Prostate gland (tissue), 2 donors: ENCODE measurements at regions not wholly inside any gene's neighbourhood (a gene's known extent, or its start where the extent isn't known, plus 50 kb on each side); places are given as distances from the start of the nearest gene placed in this dataset.

Experiments used
- DNase-seq: peaks from one replicate; pipeline ENCODE4 v3.0.0-alpha.2; 2019; ENCODE audit warnings: low spot score
- H3K27ac ChIP-seq, 2 donors: fragments of 200-600 bp; sonication (generic); 2 replicates each; pipeline ENCODE4 v1.5.1; 2017 to 2019
- H3K27me3 ChIP-seq: fragments of 200-600 bp; sonication (generic); replicated peaks from 2 replicates; pipeline ENCODE4 v1.5.1; 2019; ENCODE audit not compliant: insufficient read depth
- H3K36me3 ChIP-seq, 2 donors: fragments of 200-600 bp; sonication (generic); 1 replicate in 1 of 2; 2 replicates in 1 of 2; pipeline versions ENCODE4 v1.5.1 to v1.8.1; 2017 to 2019
- H3K4me1 ChIP-seq: fragments of 200-600 bp; sonication (generic); replicated peaks from 2 replicates; pipeline ENCODE4 v1.5.1; 2019
- H3K4me3 ChIP-seq, 2 donors: fragments of 200-600 bp; sonication (generic); 2 replicates each; pipeline ENCODE4 v1.5.1; 2017 to 2019
- H3K9me3 ChIP-seq: fragments of 200-600 bp; sonication (generic); 2 replicates; pipeline ENCODE4 v1.5.1; 2017
- POLR2A ChIP-seq: fragments of 450-650 bp; IDR thresholded peaks from one replicate; pipeline ENCODE4 v1.6.1; 2016; ENCODE audit warnings: antibody characterized with exemption, mild to moderate bottlenecking
- POLR2AphosphoS5 ChIP-seq: sonication (generic); formaldehyde crosslinking; IDR thresholded peaks from one replicate; pipeline ENCODE4 v1.6.1; 2017; ENCODE audit warnings: antibody characterized with exemption
- WGBS: methylation state at CpG from one replicate; pipeline ENCODE4 v1.1.5; 2018; 5-methylcytosine and 5-hydroxymethylcytosine counted together
- intact Hi-C: fragments of 100-400 bp; cut with DNase I; formaldehyde crosslinking; loops from one replicate; pipeline ENCODE4 v1.14.2; 2022
- TF ChIP-seq, protein P1 (sequence below), 4 experiments: fragments of 200-600 bp in 2 of 4; fragments of 450-650 bp in 2 of 4; sonication (generic) in 2 of 4; IDR thresholded peaks; 1 replicate in 3 of 4; 2 replicates in 1 of 4; pipeline ENCODE4 v1.5.1; 2016 to 2019; ENCODE audit warnings: antibody characterized with exemption in 4 of 4, mild to moderate bottlenecking in 2 of 4, moderate library complexity in 2 of 4

DNA sequence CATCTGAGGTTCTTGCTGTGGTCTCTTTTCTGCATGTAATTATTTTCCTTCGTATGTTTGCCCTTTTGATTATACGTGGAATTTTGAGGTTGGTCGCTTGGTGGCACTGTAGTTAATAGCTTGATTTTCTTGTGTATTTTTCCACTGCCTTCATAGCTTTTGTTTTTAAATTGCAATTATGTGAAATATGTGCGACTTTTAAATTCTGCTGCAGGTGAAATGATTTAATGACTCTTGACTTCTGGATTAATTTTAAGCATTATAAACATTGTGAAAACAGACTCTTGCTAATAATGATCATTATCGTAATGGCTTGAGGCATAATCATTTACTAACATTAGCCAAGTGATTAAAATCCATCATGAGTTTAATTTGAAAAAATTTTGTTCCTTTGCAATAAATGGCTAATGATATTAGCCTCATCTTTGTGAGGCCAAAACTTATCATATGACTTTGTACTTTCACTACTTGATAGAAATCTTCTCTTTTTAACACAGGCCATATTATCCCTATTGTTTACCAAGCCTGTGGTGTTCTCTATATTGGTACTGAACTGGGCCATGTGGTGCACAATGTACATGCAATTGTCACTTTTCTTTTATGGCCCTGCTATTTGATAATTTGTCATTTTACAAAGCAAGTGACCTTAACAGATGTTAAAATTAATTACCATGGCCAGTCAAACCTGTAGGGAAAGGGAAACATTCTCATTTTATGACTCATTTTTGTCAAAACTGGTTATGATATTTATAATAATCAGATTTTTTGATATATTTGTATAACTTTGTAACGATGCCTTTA, 62.8 kb upstream of the NEUROD1 start:
- 17% methylated on average over 6 of the region's 6 CpGs for WGBS

DNA sequence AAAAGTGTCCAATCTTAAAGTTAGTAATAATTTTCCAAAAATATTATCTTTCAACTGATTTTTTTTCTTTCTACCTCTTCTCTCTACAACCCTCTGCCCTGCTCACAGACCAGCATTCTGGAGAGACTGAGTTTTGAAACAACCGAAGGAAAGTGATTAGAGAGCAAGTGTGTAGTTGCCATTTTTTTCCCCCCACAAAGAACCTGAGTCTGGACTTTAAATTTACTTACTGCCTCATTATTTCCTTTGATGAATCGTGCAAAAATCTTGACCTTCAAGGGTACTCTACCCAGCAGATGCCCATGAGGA, 63.4 kb upstream of the NEUROD1 start:
- Histone ChIP-seq H3K27ac (no peak overlapping the region), H3K4me1 (no peaks in the 10 kb centered on the region), H3K27me3 (no peaks in the 10 kb centered on the region), H3K4me3 (no peak overlapping the region), H3K36me3 (no peaks in the 10 kb centered on the region), H3K9me3 (no peaks in the 10 kb centered on the region)
- no peak for DNase-seq
- TF ChIP-seq POLR2AphosphoS5 (no peak), POLR2A (no peak)
- TF ChIP-seq, protein P1, sequence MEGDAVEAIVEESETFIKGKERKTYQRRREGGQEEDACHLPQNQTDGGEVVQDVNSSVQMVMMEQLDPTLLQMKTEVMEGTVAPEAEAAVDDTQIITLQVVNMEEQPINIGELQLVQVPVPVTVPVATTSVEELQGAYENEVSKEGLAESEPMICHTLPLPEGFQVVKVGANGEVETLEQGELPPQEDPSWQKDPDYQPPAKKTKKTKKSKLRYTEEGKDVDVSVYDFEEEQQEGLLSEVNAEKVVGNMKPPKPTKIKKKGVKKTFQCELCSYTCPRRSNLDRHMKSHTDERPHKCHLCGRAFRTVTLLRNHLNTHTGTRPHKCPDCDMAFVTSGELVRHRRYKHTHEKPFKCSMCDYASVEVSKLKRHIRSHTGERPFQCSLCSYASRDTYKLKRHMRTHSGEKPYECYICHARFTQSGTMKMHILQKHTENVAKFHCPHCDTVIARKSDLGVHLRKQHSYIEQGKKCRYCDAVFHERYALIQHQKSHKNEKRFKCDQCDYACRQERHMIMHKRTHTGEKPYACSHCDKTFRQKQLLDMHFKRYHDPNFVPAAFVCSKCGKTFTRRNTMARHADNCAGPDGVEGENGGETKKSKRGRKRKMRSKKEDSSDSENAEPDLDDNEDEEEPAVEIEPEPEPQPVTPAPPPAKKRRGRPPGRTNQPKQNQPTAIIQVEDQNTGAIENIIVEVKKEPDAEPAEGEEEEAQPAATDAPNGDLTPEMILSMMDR (IDR thresholded peaks at IDR 0.05), result no peak
- intact Hi-C loops, result loop anchor here (2.0 to 10.0 kb wide), 3 partner anchors 164 to 333 kb away; no protein-coding TSS in a partner anchor
- 87% methylated on average over 2 of the region's 2 CpGs for WGBS

More for the DNA sequence above, 62.8 kb upstream of the NEUROD1 start:
- Histone ChIP-seq H3K27me3 (no peaks in the 10 kb centered on the region), H3K4me3 (no peak overlapping the region), H3K36me3 (no peaks in the 10 kb centered on the region), H3K4me1 (no peaks in the 10 kb centered on the region), H3K27ac (no peak overlapping the region), H3K9me3 (no peaks in the 10 kb centered on the region)
- peak; percentile 25 for DNase-seq
- no peak for TF ChIP-seq POLR2AphosphoS5
- TF ChIP-seq, protein P1 (IDR thresholded peaks at IDR 0.05), result peak; percentile 33 to 77 (median 61)
- intact Hi-C loops, result loop anchor here (2.0 to 10.0 kb wide), 3 partner anchors 164 to 334 kb away; no protein-coding TSS in a partner anchor

DNA sequence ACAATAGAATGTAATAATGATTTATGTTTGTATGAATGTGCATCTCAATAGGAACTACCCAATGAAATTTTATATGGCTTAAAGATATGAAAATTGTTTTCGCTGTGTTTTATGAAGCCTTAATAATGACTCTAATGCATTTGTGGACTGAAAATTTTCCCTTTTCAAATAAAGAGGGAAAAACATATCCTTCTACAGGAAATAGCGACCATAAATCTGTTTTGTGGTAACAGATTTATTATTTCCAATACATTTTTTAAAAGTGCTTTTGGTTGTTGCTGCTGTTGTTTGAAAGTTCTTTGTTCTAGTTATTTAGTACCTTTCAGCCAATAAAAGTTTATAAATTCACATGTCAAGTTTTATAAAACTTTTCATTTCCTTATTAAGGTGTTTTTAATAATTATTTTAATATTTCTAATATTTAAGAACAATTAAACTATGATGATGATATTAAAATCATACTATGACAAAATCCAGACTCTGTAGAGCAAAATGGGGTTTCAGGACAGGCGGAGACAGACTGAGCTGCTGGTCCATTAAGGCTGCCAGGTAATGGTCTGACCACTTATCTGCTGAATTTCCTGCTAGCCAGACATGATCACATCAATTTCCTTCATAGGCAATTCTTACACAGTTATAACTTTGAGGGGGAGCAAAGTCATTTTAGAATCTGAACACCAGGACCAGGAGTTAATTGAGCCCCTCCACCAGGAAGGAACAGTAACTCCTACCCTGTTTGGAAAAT, 65.7 kb upstream of the NEUROD1 start:
- no peaks in the 10 kb centered on the region for H3K36me3 ChIP-seq
- WGBS, result 86% methylated on average over 3 of the region's 3 CpGs
- no peaks in the 10 kb centered on the region for H3K27me3 ChIP-seq
- intact Hi-C loops, result loop anchor here (10.0 kb wide), 1 partner anchor 209 kb away; no protein-coding TSS in a partner anchor
- no peaks in the 10 kb centered on the region for H3K9me3 ChIP-seq
- H3K4me1 ChIP-seq, result no peaks in the 10 kb centered on the region
- H3K27ac ChIP-seq, result no peak overlapping the region
- TF ChIP-seq, protein P1 (IDR thresholded peaks at IDR 0.05), result no peak
- TF ChIP-seq POLR2A, result no peak
- no peak for DNase-seq
- H3K4me3 ChIP-seq, result no peak overlapping the region

DNA sequence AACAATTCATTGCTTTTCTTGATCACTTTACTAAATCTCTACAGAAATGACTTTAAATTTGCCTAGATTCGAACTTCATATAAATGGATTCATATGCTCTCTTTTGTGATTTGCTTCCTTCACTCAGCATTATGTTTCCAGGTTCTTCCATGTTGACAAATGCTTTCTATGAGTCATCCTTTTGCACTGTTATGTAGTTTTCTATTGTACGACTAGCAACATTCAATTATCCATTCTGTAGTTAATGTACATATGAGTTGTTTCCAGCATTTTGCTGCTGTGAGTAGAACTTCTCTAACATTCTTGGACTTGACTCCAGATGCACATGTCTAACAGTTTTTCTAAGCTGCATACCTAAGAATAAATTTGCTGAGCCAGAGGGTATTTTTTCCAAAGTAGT, 66.5 kb upstream of the NEUROD1 start:
- no peak for DNase-seq
- 89% methylated on average over 2 of the region's 2 CpGs for WGBS
- Histone ChIP-seq H3K4me1 (no peaks in the 10 kb centered on the region), H3K27ac (no peak overlapping the region), H3K27me3 (no peaks in the 10 kb centered on the region), H3K36me3 (no peaks in the 10 kb centered on the region), H3K9me3 (no peaks in the 10 kb centered on the region), H3K4me3 (no peak overlapping the region)
- intact Hi-C loops, result loop anchor here (10.0 kb wide), 1 partner anchor 208 kb away; no protein-coding TSS in a partner anchor
- no peak for TF ChIP-seq POLR2A
- no peak for TF ChIP-seq POLR2AphosphoS5
- TF ChIP-seq, protein P1 (IDR thresholded peaks at IDR 0.05), result no peak
